ENCODE measurements at regions not wholly inside any gene's neighbourhood (a gene's known extent, or its start where the extent isn't known, plus 50 kb on each side); places are given as distances from the start of the nearest gene placed in this dataset.

- TF ChIP-seq CTCF (conservative IDR thresholded peaks at IDR 0.05; ENCODE audit: low read length) (no peak), EZH2phosphoT487 (IDR thresholded peaks at IDR 0.05; ENCODE audit: borderline replicate concordance) (no peak)
These were observed 1907.9 kb downstream of the MRPL39 start for GRCh38 chr21:23699402-23699801.

Data from Loucy (cell line).